HG02642 (cell line): ENCODE measurements at regions not wholly inside any gene's neighbourhood (a gene's known extent, or its start where the extent isn't known, plus 50 kb on each side); places are given as distances from the start of the nearest gene placed in this dataset.
"Not testable (repeated sequence)": the region's sequence is repeated elsewhere in the genome, so short reads cannot be mapped to it uniquely, and the experiment has no call there.

Experiments used
- ATAC-seq: cut with Tn5 transposase; IDR thresholded peaks from one replicate; pipeline ENCODE4 v1.9.1; 2021; ENCODE audit warnings: mild to moderate bottlenecking; ENCODE audit not compliant: unreplicated experiment, poor library complexity

DNA sequence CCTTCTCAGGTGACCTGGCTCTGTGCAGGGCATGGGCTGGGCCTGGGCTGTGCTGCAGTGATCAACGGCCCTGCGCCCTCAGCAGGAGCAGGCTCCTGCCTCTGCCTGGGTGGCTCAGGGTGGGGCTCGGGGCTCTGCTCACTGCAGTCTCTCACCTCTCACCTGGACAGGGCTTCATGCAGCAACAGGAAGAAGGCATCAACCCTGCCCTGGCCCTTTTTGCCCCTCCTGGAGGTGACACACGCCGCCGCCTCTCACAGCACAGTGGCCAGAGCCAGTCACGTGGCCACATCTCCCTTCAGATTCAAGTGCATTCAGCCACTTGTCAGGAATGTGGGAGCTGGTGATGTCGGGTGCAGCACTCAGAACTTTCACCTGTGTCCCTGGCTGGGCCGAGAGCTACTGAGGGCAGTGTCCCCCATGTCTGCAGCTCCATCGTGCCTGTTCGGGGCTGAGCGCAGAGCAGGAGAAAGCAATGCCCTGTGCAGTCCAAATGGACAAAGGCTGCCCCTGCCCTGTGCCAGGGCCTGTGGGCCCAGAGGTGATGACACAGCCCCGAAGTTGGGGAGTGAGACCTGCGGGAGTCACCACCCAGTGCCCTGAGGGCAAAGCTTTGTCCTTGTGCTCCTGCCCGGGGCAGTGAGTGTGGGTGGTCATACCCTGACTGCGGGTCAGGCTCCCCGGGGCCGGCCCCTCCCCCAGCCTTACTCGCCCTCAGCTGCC is 314.0 kb downstream of the PTPRU start:
- ATAC-seq: no peak

DNA sequence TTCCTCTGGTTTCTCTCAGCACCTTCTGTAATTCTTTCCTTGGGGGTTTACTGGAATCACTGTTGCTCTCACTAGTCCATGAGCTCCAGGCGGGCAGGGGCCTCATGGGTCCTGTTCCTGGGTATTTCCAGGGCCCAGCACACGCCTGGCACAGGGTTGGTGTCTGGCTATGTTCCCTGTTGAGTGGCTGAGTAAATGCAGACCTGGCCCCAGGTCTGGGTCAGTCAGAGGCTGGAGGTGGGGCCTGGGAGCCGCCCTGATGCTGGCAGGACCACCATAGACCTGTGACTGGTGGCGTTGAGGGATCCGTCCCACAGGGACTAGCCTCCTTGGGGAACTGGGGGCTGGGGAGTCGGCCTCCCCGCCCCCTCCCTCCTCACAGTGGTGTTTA is 313.4 kb downstream of the PTPRU start:
- not testable (repeated sequence) for ATAC-seq

DNA sequence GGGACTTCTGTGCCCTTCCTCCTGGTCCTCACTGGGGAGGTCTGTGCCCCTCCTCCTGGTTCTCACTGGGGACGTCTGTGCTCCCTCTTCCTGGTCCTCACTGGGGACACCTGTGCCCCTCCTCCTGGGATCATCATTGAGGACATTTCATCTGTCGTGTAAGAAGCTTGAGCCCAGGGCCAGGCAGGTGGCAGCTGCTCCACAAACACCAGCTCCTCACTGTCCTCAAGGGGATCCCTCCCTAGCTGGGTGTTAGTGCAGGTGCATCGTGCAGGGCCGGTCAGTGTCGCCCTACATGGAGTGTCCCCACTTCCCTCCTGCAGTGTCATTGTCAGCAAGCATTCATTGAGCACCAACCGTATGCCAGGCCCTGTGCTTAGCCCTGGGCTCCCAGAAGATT is 312.7 kb downstream of the PTPRU start:
- ATAC-seq: no peak

DNA sequence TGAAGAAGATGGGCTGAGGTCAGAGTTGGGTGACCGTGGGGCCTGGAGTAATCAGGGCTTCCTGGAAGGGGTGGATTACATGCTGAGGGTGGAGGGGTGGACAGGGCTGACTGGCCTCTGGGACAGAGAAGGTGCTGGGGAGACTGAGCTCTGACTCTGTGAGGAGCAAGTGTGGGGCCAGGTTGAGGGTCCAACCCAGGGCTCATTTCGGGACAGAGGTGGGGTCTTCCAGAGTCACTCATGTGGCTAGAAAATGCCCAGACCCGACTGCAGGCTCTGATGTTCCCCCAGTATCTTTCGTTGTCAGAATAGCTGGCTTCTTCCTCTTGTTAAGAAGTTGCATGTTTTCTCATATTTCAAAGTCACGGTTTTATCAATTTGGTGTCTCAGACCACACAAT is 311.8 kb downstream of the PTPRU start:
- no peak for ATAC-seq

DNA sequence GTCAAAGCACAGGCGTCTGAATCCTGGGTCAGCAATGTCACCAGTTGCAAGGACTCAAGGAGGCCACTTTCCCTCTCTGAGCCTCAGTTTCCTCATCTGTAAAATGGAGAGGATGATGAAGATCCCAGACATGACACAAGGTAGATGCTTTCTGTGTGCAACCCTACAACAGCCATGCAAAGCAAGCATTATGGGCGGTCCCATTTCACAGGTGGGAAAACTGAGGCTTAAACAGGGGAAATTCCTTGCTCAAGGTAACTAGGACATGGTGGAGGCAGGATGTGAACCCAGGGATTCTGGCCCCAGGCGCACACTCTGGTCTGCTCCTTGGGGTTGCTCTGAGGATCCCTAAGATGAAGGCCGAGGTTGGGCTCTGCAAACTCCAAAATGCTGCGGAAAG is 311.0 kb downstream of the PTPRU start:
- ATAC-seq: no peak

DNA sequence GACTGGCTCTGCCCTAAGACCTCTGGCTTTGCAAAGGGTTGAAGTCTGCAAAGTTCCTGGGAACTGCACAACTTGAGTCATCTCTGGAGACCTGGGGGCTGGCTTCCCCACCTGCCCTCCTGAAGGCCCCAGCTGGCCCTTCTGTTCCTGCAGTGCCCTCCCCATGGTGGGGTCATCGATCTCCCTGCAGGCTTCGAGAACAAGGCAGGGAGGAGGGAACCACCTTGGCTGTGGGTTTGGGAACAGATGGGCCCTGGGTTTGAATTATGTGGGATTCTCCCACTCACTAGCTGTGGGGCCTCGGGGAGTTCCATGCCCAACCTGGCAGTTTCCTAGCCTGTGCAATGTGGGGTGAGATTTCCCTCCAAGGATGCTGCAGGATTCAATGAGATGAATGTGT is 310.2 kb downstream of the PTPRU start:
- no peak for ATAC-seq

DNA sequence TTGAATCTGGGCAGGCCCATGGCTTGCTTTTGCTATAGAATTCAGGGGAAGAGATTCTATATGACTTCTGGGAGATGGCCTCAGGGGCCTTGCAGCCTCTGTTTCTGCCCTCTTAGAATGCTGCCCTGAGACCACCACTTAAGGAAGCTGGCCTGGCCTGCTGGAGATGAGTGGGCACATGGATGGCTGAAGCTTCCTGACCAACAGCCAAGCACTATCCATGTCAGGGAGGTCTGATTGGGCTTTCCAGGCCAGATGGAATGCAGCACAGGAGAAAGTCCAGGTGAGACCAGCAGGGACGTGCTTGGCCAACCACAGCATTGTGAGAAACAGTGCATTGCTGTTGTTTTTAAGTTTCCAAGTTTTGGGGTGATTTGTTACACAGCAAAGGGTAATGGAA is 308.1 kb downstream of the PTPRU start:
- ATAC-seq: no peak

DNA sequence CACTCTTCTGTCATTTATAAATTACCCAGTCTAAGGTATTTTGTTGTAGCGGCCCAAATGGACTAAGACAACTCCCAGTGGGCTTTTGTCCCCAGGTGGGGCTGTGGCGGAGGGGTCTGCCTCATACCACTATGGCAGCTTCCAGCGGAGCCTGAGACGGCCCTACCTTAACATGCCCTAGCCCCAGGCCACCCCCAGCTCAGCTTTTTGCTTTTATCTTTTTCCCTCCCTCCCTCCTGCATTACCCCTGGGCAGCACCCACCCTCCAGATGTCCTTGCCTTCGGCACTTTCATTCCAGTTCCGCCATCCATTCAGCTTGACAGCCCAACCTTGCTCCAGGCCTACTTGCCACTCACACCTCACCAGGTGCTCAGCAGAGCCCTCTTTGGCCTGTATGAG is 307.3 kb downstream of the PTPRU start:
- ATAC-seq: no peak

DNA sequence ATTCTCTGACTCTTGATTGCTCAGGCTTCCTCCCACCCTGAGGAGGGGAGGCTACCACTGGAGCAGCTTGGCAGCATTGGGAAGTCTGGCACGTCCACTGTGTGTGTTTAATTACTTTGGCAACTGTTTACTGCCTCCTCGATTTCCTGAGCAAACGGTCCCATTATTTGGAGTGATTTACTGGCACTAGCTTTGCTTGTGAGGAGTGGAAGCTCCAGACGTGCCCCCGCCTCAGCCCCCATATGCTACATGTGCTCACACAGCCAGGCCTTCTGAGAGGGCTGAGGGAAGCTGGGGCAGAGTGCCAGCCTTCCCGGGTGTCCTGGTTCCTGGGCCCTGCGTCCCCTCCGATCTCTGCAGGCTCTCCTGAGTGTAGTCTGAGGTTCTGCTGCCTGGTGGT is 306.2 kb downstream of the PTPRU start:
- ATAC-seq: no peak

DNA sequence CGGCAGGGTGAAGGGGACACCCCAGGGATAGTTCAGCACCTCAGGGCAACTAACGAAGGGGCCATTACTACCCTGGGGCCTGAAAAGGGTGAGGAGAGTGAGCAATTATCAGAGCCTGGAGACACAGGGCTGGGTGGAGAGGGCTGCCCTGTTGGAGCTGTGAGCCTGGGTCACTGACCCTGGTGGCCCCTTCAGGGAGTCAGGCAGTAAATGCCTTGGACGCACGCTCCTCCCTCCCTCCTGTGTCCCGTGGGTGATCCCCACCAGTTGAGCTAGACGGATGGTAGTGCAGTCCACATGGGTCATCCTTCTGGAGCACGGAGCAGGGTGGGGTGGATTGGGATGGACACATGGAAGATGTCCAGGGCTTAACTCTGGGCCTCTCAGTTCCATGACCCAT is 305.3 kb downstream of the PTPRU start:
- no peak for ATAC-seq

DNA sequence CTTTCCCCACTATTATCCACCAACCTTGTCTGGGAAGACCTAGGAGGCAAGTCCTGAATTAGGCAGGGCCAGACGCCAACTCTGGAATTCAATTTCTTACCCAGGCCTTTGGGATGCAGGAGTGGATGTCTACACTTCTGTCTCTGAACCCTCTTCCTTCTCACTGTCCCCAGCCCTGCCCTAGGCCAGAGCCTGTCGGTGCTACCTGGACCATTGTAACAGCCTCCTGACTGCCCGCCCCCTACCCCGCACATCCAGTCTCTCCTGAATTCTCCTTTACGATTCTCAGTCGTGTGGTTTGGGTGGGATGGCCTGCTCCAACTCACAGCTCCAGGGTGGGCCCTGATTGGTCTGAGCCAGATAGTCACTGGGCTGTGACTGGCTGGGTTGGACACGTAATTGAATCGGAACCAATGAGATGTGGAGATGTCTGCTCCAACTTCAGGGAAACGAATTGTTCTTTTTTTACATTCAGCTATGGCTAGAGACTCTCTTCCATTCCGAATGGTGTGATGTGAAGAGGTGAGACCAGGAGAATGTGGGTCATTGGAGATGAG is 304.6 kb downstream of the PTPRU start:
- no peak for ATAC-seq

DNA sequence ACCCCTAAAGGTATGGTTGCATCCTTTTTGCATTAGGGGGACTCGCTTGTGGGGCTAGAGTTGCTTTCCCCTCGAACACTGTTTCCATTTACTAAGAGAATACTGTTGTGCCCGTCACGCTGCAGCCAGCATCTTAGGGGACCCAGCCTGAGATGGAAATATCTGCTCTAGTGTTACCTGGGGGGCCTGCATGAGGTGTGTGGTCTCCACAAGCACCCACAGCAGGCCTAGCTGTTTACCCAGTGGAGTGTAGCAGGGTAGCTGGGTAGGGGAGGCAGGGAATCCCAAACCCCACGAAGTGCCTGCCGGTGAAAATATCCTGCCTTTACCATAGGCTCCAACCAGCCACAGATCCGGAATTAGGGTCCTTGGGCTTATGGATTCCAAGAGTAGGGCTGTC is 303.6 kb downstream of the PTPRU start:
- ATAC-seq: no peak

DNA sequence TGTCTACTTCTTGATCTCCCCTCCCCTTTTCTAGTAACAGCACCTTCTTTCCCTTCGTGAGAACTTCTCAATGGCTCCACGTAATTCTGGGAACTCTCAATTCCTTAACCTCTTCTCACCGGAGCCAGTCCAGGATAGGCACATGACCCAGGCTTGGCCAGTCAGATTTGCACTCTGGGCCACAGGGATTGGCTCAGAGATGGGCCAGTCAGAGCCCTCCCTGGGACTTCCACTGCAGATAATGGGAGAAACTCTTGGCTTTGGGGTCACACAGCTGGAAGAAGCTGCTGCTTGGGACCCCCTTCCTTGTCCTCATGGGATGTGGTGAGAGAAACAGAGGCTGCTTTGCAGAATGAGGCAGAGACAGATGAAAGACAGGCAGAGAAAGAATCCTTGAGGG is 302.3 kb downstream of the PTPRU start:
- ATAC-seq: no peak

DNA sequence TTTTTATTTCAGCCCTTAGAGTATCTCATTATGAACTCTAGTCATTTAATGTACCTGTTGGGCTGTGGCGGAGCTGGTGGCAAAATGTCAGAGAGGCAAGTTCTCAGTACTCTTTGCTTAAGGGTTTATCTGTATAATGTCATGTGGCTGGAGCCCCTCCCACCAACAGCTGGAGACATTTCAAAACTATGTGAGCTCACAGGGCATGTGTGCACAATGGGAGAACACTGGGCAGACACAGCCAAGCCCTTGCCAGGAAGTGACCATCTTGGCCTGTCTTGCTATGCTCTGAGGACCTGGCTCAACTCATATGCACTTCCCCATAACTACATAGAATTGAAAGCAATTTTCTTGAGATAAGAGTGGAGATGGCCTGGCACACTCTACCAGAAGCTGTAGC is 296.4 kb downstream of the PTPRU start:
- ATAC-seq: no peak

DNA sequence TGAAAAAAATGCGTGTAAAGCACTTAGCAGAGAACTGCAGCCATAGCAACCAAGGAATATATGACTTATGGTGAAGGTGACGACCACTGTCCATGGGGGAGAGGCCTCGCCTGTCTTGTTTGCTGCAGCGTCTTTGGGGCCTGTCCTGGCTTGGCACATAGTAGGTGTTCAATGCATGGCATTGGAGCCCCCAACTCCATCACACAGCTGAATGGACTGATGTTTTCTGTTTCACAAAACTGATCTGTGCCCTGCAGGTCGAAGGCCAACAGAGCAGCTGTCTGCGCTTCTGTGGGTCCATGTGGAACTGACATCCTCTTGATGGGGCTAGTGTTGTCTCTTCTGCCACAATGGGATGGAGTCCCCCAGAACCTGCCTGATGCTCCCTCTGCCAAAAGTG is 296.0 kb downstream of the PTPRU start:
- ATAC-seq: no peak

DNA sequence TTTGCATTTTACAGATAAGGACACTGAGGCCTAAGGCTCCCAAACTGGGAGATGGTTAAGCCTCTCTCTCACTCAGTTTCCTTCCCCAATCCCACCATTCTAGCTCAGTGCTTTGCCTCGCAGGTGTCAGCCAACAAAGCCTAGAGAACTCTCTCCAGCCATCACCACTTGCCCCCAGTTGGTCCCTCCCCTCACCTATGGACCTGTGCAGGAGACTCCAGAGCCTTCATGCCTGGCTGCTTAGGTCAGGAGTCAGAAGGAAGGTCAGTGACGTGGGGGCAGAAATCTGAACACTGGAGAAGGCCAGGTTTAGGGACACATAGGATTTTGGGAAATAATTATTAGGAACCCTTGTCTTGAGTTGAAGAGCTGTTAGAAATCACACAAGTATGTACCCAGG is 295.3 kb downstream of the PTPRU start:
- ATAC-seq: no peak

DNA sequence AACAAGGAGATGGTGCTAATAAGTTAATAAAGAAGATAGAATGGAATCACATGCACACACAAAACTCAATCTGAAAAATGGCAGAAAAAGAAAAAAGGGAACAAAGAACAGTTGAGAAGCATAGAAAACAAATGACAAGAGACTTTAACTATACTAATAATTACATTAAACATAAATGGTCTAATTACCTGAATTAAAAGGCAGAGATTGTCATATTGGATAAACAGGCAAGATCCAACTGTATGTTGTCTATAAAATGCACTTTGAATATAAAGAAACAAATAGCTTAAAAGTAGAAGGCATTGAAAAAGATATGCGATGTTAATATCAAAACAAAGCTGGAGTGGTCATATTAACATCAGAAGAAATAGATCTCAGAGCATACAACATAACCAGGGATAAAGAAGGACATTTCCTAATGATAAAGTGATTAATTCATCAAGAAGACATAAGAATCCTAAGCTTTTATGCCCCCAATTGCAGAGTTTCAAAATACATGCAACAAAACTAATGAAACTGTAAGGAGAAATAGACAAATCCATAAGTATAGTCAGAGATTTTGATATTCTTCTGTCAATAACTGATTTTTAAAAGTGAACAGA is 293.5 kb downstream of the PTPRU start:
- no peak for ATAC-seq

DNA sequence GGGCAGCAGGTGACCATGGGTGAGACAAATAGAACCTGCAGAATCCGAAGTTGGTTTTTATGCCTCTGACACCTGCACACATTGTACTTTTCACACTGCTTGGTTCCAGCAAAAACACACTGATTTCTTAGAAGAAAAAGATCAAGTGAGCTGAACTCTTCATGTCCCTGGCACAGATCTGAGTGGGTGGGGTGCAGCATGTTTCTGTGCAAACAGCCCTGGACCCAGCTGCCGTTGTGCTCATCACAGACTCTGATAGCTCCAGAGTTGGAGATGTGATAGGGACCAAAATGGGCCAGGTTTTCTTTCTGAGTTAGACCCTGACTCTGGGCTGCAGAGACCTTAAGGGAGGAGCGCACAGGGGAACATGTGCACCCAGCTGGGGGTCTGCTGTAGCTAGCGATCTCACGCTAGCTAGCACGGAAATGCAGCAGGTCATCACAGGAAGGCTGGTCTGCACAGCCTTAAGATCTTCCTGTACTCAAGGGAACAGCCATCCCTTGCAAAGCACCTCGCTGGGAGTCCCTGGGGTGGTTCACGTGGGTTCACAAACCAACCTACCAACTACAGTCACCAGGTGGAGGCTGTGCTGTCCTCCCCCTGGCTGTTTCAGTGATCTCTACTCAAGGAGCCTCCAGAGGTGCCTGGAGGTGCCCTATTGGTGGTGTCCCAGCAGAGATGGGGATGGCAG is 291.1 kb downstream of the PTPRU start:
- no peak for ATAC-seq

DNA sequence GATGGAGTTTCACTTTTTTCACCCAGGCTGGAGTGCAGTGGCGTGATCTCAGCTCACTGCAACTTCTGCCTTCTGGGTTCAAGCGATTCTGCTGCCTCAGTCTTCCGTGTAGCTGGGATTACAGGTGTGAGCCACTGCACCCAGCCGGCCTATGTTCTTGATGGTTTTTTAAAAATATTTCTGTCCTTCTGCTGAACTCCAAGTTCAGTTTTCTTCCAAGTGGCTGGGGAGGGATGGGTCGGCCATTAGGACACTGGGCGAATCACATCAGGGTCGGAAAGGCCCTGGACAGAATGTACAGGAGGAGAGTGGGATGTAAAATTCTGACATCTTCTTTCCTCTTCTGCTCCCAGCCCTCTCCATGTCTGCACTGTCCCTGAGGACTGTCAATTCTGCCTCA is 289.6 kb downstream of the PTPRU start:
- no peak for ATAC-seq

DNA sequence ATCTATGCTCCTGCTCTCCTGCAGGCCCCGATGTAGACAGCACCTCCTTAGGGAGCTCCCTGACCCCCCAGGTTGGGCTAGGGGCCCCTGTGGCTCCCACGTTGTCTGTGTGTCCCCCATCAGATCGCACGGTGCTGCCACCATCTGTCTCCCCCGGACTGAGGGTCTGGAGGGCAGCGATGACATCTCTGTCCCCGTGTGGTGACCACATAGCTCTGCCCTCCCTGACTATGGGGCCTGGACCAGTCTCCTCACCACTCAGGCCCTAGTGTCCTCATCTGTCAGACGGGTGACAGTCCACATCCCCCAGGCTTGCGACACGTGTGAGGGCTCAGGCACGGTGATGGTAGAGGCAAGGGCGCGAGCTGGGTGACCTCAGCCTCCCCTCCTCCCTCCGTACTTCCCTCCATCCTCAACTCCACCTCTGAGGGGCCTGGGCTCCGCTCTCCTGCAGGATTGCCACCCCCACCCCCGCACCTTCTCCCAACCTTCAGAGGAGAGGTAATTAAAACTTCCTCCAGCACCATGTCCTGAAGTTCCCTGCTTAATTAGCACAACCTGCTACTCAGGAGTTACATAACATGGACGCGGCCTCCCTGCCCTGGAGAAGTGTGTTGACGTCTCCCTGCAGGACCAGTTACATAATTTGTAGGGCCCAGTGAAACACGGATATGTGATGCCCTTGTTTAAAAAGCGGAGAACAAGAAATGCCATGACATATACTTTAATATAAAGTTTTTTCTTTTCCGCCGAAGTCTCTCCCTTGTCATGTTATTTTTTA is 288.2 kb downstream of the PTPRU start:
- no peak for ATAC-seq

DNA sequence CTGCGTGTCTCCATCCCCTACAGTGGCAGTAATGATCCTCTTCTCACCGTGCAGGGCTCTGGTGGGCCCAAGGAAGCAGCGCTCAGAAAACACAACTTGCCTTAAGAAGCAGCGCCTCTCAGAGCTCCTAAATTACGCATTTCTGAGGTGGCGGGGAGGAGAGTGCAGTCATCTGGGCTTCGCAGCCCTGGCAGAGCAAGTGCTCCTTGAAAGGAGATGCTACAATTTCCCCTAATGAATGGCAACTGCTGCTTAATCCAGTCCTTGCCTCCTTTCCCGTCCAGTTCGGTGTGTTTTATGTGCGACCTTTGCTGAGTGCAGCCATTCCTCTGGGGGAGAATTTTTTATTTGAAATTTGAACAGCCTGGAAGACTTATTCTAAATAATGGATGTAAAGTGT is 287.3 kb downstream of the PTPRU start:
- ATAC-seq: no peak
